ENCODE measurements at regions not wholly inside any gene's neighbourhood (a gene's known extent, or its start where the extent isn't known, plus 50 kb on each side); places are given as distances from the start of the nearest gene placed in this dataset.
"Not testable (repeated sequence)": the region's sequence is repeated elsewhere in the genome, so short reads cannot be mapped to it uniquely, and the experiment has no call there.

DNA sequence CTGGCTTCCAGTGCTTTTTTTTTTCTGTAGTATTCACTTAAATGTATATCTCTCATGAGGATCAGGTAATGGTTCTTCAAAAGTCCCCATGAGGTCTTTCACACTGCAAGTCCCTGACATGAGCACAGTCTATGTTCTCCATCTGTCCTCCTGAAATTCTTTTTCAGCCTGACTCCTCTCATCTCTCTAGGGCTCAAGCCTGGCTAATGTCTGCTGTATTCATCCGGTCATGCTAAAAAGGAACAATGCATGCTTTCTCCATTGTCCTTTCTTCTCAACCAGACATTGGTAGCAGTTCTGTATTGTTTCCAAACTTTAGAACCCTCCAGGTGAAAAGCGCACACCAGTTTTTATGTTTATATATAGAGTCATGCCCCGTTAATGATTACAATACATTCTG, 368.3 kb upstream of the OLFM3 start:
- DNase-seq: no peak

DNA sequence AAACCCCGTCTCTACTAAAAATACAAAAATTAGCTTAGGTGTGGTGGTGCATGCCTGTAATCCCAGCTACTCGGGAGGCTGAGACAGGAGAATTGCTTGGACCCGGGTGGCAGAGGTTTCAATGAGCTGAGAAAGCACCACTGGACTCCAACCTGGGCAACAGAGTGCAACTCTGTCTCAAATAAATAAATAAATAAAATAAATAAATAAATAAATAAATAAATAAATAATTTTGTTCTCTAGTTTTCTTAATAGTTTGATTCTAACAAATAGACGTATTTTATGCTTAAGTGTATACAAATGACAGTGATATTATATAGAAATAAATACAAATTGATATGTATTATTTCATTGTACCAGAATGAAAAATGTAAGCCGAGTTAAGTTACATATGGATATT, 339.9 kb upstream of the OLFM3 start:
- DNase-seq: no peak

DNA sequence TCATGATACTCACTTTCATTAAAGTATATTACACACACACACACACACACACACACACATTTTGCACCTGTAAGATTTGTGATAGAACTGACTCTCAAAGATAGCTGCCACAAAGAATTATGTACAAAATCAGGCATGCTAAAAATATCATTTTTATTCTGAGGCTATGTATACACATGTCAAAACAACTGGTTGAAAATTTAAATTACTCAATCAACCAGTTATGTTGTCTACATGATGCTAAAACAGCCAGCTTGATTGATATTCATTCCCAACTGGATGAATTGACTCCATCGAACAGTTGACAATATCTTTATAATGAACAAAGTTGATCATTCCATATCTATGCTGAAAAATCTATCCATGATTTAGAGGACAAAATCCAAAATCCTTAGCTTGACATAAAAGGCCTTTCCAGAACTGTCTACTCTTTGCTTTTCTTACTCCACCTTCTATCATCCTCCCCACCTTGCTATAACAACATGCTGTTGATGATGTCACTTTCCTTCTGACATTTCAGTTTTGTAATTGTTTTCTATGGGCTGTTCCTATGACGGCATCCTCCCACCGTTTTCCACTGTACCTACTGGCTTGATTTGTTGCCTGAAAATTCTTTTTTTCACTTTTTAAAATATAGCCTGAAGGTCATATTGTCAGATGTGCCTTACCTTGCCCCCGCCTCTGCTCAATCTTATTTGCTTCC, 321.5 kb upstream of the OLFM3 start:
- no peak for DNase-seq

DNA sequence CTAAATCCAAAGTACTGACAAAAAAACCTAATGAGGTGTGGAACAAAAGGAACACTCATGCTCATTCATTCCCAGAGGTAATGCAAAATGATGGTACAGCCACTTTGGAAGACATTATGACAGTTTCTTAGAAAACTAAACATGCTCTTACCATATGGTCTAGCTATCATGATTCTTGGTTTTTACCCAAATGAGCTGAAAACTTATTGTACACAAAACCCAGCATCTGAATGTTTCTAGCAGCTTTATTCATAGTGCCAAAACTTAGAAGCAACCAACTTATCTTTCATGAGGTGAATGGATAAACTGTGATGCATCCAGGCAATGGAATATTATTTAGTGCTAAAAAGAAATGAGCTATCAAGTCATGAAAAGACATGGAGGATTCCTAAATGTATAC, 318.4 kb upstream of the OLFM3 start:
- no peak for DNase-seq

DNA sequence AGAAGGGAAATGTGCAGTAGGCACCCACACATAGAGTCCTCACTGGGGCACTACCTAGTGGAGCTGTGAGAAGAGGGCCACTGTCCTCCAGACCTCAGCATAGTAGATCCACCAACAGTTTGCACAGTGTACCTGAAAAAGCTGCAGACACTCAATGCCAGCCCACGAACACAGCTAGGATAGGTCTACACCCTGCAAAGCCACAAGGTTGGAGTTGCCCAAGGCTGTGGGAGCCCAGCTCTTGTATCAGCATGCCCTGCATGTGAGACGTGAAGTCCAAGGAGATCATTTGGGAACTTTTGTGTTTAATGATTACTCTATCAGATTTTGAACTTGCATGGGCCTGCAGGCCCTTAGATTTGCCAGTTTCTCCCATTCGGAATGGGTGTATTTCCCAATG, 299.4 kb upstream of the OLFM3 start:
- DNase-seq: no peak

DNA sequence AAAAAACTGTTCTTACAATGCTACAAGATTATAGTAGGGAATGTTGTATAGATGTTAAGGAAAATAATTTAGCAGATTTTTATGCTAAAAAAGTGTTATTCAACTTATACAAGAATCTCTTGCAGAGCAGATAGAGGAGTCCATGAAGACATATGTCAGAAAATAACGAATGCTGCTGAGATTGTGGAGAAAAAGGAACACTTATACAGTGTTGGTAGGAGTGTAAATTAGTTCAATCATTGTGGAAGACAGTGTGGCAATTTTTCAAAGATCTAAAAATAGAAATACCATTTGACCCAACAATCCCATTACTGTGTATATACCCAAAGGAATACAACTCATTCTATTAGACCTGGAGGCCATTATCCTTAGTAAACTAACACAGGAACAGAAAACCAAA, 286.2 kb upstream of the OLFM3 start:
- DNase-seq: no peak

DNA sequence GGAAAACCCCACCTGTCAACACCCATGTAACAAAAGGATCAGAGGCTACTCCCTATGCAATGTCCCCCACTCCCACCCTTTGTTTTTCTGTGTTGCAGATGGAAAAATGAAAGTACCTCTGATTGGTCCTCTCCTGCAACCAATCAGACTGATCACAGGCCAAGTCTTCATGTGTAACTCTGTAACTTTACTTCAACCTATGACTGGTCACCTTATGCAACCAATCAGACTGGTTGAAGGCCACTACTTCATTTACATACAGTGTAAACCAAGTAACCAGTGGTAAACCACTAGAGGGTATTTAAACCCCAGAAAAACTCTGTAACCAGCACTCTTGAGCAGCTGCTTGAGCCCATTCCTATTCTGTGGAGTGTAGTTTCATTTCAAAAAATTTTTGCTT, 266.3 kb upstream of the OLFM3 start:
- no peak for DNase-seq

DNA sequence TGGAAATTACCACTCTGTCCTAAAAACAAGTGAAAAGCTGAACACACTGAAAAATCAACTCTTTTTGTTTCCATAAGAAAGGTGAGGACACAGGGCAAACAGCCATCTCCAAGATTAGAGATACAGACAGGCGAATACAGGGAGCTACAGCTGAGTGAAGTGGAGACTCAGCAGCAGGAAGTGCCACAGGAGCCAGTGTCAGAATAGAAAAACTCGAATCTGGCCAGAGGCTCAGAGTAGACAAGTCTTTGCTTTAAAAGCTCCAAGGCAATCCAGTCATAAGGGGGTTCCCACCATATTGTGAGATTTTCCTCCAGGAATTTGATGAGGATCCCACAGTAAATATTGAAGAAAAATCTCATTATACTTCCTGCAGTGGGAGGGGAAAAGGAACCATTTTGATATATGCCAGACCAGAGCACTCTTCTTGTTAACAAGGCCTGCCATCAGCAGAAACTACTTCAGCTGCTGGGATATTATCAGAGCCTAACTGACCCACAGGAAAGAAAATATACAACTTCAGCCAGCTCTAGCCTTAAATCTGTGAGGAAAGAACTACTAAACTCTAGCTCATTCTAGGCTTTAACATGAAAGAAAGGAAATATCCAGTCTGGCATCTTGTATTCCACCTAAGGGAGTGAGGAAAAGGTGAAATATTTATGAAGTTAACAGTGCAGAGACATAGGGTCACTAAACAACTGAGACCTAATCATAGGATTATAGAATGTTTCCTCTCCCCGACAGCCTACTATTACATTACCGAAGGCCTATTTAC, 256.2 kb upstream of the OLFM3 start:
- DNase-seq: no peak

DNA sequence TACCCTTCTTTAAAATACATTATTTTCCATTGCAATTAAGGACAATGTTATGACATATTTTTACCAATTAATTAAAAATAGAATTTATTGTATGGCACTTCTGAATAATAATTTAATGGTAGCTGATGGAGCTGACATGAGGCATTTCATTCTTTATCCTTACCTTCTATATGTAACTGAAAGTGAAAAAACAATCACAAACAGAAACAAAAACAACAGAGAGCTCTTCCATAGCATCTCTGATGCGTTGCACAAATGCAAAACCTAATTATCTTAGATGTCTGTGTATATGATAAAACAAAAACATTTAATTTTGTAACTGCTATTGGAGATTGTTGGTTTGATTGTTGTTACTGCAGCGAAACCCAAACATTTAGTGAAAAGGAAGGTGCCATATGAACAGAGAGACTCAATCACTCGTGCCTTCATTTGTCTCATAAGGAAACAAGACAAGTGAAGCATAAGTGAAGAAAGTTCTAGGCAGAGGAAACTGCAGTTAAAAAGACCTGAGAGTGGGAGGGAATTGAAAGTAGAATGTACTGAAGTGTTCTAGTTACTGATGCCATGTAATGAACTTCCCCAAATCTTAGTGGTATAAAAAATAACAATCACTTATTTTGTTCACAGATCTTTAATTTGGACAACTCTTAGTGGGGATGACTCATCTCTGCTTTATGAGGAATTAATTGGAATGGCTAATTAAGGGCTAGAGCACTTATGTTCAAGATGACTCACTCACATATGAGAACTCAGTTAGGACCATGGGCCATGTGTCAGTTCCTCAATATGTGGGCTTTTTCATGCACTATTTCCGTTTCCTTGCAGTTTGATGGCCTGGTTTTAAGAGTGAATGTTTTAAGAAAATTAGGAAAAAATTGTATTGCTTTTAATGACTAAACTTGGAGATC, 245.0 kb upstream of the OLFM3 start:
- no peak for DNase-seq

DNA sequence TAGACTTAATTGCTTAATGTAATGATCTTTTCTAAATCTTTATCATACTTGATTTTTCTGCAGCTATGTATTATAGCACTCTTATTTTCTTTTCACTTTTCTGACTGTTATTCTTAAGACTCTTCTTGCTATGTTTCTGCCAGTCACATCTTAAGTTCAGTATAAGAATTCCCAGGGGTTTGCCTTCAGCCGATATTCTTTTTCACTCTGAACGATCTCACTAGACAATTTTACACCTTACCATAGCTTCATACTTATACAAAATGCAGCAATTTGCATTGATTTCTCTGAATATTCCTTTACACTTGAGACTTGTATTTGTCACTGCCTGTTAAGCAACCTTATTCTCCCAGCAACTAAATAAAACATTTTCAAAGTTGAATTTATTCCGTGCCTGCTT, 242.5 kb upstream of the OLFM3 start:
- DNase-seq: no peak

DNA sequence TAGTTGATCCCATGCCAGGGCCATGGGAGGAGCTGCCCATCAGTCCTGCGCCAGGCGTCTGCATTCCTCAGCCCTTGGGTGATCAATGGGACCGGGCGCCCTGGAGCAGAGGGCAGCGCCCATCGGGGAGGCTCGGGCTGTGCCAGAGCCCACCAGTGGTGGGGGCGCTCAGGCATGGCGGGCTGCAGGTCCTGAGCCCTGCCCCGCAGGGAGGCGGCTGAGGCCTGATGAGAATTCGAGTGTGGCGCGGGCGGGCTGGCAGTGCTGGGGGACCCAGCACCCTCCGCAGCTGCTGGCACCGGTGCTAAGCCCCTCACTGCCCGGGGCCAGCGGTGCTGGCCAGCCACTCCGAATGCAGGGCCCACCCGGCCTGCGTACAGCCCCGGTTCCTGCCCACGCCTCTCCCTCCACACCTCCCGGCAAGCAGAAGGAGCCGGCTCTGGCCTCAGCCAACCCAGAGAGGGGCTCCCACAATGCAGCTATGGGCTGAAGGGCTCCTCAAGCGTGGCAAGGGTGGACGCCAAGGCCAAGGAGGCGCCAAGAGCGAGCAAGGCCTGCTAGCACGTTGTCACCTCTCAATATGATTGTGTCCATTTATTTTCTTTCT, 238.1 kb upstream of the OLFM3 start:
- no peak for DNase-seq

DNA sequence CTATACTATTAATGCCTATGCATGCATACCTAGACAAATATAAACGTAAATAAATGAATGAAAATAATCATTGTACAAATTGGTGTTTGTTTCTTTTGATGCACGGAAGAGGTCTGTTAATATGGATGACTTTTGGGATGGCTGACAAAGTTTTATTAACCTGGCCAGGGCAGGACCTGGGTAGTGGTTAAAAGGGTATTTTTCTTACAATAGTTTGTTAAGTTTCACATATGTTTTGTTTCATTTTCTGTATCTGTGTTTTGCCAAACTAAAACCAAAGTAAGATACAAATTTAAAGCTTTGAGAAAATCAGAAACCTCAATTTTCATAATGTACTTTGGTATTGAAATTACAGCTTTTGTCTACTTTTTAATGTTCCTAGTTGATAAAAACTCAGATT, 222.7 kb upstream of the OLFM3 start:
- no peak for DNase-seq

DNA sequence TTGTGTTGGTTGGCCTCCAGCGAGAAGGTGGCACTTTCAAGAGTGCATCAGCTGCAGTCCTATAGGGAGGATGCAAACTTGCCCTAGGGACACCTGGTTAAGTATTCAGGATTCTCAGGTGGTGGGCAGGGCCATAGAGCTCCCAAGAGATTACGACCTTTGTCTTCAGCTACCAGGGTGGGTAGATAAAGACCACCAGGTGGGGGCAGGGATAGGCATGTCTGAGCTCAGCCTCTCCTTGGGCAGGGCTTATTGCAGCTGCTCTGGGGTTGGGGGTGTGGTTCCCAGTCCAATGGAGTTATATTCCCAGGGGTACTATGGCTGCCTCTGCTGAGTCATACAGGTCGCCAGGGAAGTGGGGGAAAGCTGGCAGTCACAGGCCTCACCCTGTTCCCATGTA, 214.2 kb upstream of the OLFM3 start:
- DNase-seq: not testable (repeated sequence)

DNA sequence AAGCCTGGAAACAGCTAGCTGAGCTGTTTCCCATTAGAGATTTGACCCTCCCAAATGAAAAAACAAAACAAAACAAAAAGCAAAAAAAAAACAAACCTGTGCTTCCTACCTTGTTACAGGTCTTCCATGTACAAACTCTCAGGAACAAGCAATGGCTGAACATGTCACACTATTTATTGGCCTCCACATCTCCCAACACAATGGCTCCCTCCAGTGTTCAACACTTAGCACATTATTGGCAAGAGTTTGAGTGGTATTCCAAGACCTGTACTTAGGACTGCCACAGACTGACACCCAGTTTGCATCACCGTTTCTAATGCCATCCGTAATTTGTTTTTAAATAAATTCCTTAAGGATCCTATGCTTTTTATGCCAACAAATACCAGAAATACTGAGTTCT, 195.0 kb upstream of the OLFM3 start:
- peak; percentile 30 for DNase-seq

DNA sequence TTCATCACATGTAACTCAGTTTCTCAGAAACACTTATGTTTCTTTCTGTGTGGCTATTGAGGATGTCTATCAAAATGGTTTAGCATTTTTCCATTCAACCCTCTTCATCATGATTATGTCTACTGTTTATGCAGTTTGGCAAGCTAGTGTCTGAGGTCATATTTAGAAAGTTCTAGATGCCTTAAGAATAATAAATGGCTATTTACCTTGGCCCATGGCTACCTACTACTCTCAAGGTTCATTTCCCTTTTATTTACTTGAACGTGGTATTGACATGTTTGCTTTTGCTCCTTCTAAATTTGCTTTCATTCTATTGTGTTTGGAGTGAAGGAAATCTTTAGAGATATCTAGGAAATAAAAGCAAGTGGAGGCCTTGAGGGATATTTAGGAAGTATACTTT, 193.7 kb upstream of the OLFM3 start:
- DNase-seq: no peak

DNA sequence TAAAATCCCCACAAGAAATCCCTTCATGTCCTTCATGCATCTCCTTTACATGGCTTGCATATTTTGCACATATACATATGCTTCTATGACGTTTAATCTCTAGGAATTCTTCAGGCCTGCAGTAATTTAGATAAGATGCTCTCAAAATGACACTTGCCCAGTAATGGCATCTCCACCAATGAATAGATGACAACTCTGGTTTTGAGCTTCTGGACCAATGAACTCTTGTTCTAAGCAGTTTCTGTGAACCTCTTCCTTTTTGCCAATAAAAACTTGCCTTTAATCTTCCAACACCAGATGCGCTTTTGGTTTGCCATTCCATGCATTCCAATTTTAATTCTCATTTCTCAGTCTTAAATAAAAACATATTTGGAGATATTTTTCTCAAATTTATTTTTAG, 189.8 kb upstream of the OLFM3 start:
- DNase-seq: no peak

DNA sequence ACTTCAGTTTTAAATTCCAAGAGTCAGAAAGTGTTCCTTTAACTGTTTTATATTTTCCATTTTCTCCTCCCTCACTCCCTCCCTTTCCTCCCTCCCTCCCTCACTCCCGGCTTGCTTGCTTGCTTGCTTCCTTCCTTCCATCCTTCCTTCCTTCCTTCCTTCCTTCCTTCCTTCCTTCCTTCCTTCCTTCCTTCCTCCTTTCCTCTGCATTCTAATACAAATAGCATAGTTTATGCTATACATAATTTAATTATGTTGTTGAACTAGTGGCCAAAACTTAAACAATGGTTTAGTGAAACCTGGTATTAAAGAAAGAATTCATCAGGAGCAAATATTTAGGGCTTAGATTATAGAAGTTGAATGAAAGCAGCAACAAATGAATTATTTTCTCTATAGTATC, 188.5 kb upstream of the OLFM3 start:
- no peak for DNase-seq

DNA sequence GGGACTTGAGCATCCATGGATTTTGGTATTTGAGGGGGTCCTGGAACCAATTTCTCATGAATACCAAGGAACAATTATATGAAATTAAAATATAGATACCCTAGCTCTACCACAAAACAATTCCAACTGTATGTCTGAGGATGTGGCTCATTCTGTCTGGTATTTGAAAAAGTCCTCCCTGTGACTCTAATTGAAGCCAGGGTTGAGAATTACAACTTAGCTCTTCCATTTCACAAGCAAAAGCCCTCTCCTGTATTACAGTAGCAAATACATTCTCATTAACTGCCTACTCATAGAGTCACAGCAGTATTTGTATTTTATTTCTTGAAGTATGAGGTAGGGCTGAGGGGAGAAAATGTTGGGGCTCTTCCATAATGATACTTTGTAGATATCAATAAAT, 187.8 kb upstream of the OLFM3 start:
- DNase-seq: no peak

DNA sequence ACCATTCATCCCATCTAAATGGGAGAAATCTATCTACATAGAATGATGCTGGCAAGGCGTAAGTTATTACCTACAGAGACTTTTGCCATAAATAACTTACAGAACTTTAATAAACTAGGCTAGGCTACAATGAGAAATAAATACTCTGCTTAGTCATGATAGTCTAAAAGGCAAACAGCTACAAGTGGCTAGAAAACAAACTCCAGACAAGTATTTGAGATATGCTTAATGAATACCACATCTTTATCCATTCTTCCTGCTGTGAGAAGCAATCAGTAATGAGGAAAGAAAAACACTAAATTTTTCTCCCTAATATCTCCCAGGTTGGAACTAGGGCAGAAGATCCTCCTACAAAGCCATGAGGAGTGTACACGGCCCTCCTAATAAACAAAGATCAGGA, 187.0 kb upstream of the OLFM3 start:
- DNase-seq: no peak

DNA sequence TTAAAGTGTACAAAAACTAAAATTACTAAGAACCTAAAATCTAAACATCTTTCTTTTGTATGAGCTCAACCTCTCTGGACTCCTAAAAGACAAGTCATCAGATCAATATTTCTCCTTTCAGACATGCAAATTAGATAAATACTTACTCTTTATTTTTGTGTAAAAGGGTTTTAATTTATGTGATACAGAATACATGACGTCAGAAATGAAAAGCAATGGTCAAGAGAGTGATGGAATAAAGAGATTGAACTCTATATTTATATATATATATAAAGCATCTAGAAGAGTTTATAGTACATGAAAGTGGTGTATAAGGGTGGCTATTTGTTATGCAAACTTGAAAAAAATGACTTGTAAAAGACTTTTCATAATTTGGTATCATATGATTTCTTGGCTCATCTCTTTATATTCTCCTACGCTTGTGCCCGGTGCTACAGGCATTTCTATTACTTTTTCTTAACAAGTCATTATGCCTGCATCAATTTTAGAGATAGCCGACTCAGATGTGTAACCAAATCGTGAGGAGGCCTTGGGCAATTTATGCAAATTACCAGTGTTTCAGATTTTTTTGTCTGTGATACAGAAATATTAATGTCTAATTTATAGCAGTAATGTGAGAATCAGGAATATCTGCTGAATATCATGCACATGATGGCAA, 186.0 kb upstream of the OLFM3 start:
- no peak for DNase-seq

DNA sequence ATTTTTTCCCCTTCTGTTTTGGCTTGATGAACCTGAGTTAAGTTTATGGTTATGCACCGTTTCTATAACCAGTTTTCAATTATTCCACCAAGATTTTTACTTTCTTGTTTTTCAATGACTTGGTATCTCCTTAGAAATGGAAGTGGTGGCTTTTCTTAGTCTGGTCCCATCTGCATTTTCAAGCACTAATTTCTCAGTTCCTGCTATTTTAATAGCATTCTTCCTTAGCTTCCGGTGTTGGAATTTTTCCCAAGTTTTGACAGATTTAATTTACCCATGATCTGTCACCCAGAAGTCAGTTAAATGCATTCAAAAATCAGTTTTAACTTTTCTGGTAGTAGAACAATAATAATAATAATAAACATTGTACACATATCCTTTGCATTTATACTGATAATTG, 184.6 kb upstream of the OLFM3 start:
- no peak for DNase-seq

DNA sequence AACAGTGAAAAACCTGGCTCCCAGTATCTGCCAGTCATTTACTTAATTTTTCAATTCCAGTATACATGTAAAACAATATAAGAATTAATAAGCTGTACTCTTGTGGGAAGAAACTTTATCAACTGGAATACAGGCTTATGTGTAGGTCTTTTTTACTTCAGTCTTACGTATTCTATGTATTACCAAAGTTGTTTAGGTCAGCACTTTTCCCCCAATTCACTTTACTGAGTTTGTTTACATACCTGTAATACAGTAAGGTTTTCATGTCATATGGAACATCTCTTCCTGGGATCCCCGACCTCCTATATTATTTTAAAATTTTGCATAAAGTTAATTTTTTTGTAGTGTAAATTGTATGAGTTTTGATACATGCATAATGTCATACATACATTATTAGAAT, 181.8 kb upstream of the OLFM3 start:
- no peak for DNase-seq

All from NCI-H1436 (cell line).